ENCODE measurements at regions not wholly inside any gene's neighbourhood (a gene's known extent, or its start where the extent isn't known, plus 50 kb on each side); places are given as distances from the start of the nearest gene placed in this dataset.
"Not testable (repeated sequence)": the region's sequence is repeated elsewhere in the genome, so short reads cannot be mapped to it uniquely, and the experiment has no call there.

- H3K27ac Mint-ChIP-seq = no peak overlapping the region
- no peak overlapping the region for H3K4me3 Mint-ChIP-seq
- peaks cover 15% of the 10 kb centered on the region for H3K27me3 Mint-ChIP-seq
- H3K4me1 Mint-ChIP-seq = peaks cover 29% of the 10 kb centered on the region
- H3K9me3 Mint-ChIP-seq = no peaks in the 10 kb centered on the region
- ATAC-seq (no peak), DNase-seq (no peak)
Measured at GRCh38 chr6:14544666-14545065, 427.1 kb downstream of the CD83 start.

GRCh38 chr6:14545496-14545895 lies 427.9 kb downstream of the CD83 start:
- DNase-seq (no peak), ATAC-seq (no peak)
- no peak overlapping the region for H3K4me3 Mint-ChIP-seq
- no peaks in the 10 kb centered on the region for H3K9me3 Mint-ChIP-seq
- H3K27me3 Mint-ChIP-seq = peaks cover 15% of the 10 kb centered on the region
- peaks cover 29% of the 10 kb centered on the region for H3K4me1 Mint-ChIP-seq
- H3K27ac Mint-ChIP-seq = no peak overlapping the region

GRCh38 chr6:14546036-14546435 lies 428.5 kb downstream of the CD83 start:
- no peak for DNase-seq
- Mint-ChIP-seq H3K4me1 (peaks cover 24% of the 10 kb centered on the region), H3K27ac (no peak overlapping the region), H3K9me3 (no peaks in the 10 kb centered on the region), H3K4me3 (no peak overlapping the region), H3K27me3 (peaks cover 15% of the 10 kb centered on the region)
- ATAC-seq = no peak

- Mint-ChIP-seq H3K4me1 (peaks cover 10% of the 10 kb centered on the region), H3K27me3 (peaks cover 15% of the 10 kb centered on the region), H3K4me3 (no peak overlapping the region), H3K9me3 (no peaks in the 10 kb centered on the region), H3K27ac (no peak overlapping the region)
- DNase-seq (no peak), ATAC-seq (no peak)
Measured at GRCh38 chr6:14547284-14547998, 429.9 kb downstream of the CD83 start.

GRCh38 chr6:14549304-14549770 lies 431.8 kb downstream of the CD83 start:
- no peak overlapping the region for H3K27ac Mint-ChIP-seq
- no peak for ATAC-seq
- H3K4me3 Mint-ChIP-seq = no peak overlapping the region
- H3K4me1 Mint-ChIP-seq = no peaks in the 10 kb centered on the region
- no peaks in the 10 kb centered on the region for H3K9me3 Mint-ChIP-seq
- DNase-seq = no peak
- peaks cover 6% of the 10 kb centered on the region for H3K27me3 Mint-ChIP-seq

- ATAC-seq (no peak), DNase-seq (no peak)
- peaks cover 6% of the 10 kb centered on the region for H3K27me3 Mint-ChIP-seq
- H3K27ac Mint-ChIP-seq = no peak overlapping the region
- no peak overlapping the region for H3K4me3 Mint-ChIP-seq
- H3K9me3 Mint-ChIP-seq = no peaks in the 10 kb centered on the region
- H3K4me1 Mint-ChIP-seq = no peaks in the 10 kb centered on the region
Measured at GRCh38 chr6:14549871-14550270, 432.3 kb downstream of the CD83 start.

- DNase-seq = no peak
- H3K4me3 Mint-ChIP-seq = no peak overlapping the region
- no peak overlapping the region for H3K27ac Mint-ChIP-seq
- H3K27me3 Mint-ChIP-seq = peaks cover 6% of the 10 kb centered on the region
- no peaks in the 10 kb centered on the region for H3K9me3 Mint-ChIP-seq
- no peaks in the 10 kb centered on the region for H3K4me1 Mint-ChIP-seq
- no peak for ATAC-seq
Measured at GRCh38 chr6:14550410-14550809, 432.8 kb downstream of the CD83 start.

GRCh38 chr6:14550822-14551221 lies 433.2 kb downstream of the CD83 start:
- H3K27ac Mint-ChIP-seq = no peak overlapping the region
- ATAC-seq (no peak), DNase-seq (no peak)
- no peaks in the 10 kb centered on the region for H3K9me3 Mint-ChIP-seq
- peaks cover 6% of the 10 kb centered on the region for H3K27me3 Mint-ChIP-seq
- no peak overlapping the region for H3K4me3 Mint-ChIP-seq
- no peaks in the 10 kb centered on the region for H3K4me1 Mint-ChIP-seq

- not testable (repeated sequence) for H3K27me3 Mint-ChIP-seq, H3K27ac Mint-ChIP-seq, ATAC-seq, DNase-seq, H3K9me3 Mint-ChIP-seq, H3K4me1 Mint-ChIP-seq, H3K4me3 Mint-ChIP-seq
Measured at GRCh38 chr6:14551601-14552000, 434.0 kb downstream of the CD83 start.

- no peaks in the 10 kb centered on the region for H3K4me1 Mint-ChIP-seq
- no peak overlapping the region for H3K27ac Mint-ChIP-seq
- no peaks in the 10 kb centered on the region for H3K9me3 Mint-ChIP-seq
- H3K27me3 Mint-ChIP-seq = peaks cover 6% of the 10 kb centered on the region
- ATAC-seq (no peak), DNase-seq (no peak)
- no peak overlapping the region for H3K4me3 Mint-ChIP-seq
Measured at GRCh38 chr6:14552891-14553290, 435.3 kb downstream of the CD83 start.

GRCh38 chr6:14553515-14553914 lies 435.9 kb downstream of the CD83 start:
- Mint-ChIP-seq H3K27ac (no peak overlapping the region), H3K4me3 (no peak overlapping the region)

GRCh38 chr6:14555804-14556203 lies 438.2 kb downstream of the CD83 start:
- no peaks in the 10 kb centered on the region for H3K4me1 Mint-ChIP-seq
- no peak overlapping the region for H3K27ac Mint-ChIP-seq
- ATAC-seq (no peak), DNase-seq (no peak)
- H3K27me3 Mint-ChIP-seq = no peaks in the 10 kb centered on the region
- no peak overlapping the region for H3K4me3 Mint-ChIP-seq
- peaks cover 0 to 5% of the 10 kb centered on the region in 2 donors for H3K9me3 Mint-ChIP-seq

More at GRCh38 chr6:14553515-14553914, 435.9 kb downstream of the CD83 start:
- peaks cover 5% of the 10 kb centered on the region for H3K27me3 Mint-ChIP-seq
- DNase-seq (no peak), ATAC-seq (no peak)
- H3K4me1 Mint-ChIP-seq = no peaks in the 10 kb centered on the region
- no peaks in the 10 kb centered on the region for H3K9me3 Mint-ChIP-seq

GRCh38 chr6:14559746-14560536 lies 442.4 kb downstream of the CD83 start:
- Mint-ChIP-seq H3K4me1 (no peaks in the 10 kb centered on the region), H3K4me3 (no peak overlapping the region), H3K9me3 (peaks cover 14 to 30% of the 10 kb centered on the region in 2 donors), H3K27ac (no peak overlapping the region), H3K27me3 (no peaks in the 10 kb centered on the region)
- DNase-seq = no peak
- ATAC-seq = no peak

- not testable (repeated sequence) for H3K4me1 Mint-ChIP-seq, DNase-seq, H3K27ac Mint-ChIP-seq, H3K27me3 Mint-ChIP-seq, ATAC-seq, H3K4me3 Mint-ChIP-seq
- peaks cover 14 to 30% of the 10 kb centered on the region in 2 donors for H3K9me3 Mint-ChIP-seq
Measured at GRCh38 chr6:14561563-14561962, 444.0 kb downstream of the CD83 start.

GRCh38 chr6:14567842-14568241 lies 450.3 kb downstream of the CD83 start:
- Mint-ChIP-seq H3K4me1 (no peaks in the 10 kb centered on the region), H3K27ac (no peak overlapping the region), H3K9me3 (peaks cover 11 to 22% of the 10 kb centered on the region in 2 donors), H3K4me3 (no peak overlapping the region), H3K27me3 (no peaks in the 10 kb centered on the region)
- DNase-seq (no peak), ATAC-seq (no peak)

GRCh38 chr6:14569394-14569793 lies 451.8 kb downstream of the CD83 start:
- peaks cover 10 to 13% of the 10 kb centered on the region in 2 donors for H3K9me3 Mint-ChIP-seq
- no peaks in the 10 kb centered on the region for H3K4me1 Mint-ChIP-seq
- DNase-seq = no peak
- no peak for ATAC-seq
- H3K4me3 Mint-ChIP-seq = no peak overlapping the region
- H3K27ac Mint-ChIP-seq = no peak overlapping the region
- H3K27me3 Mint-ChIP-seq = no peaks in the 10 kb centered on the region

All from stimulated activated naive CD8-positive, alpha-beta T cell treated with anti-CD3 and anti-CD28 coated beads, Interleukin-15, amount 100 ng/mL, for 72 hours (primary cell).